Neural cell (in vitro differentiated cells): ENCODE measurements at regions not wholly inside any gene's neighbourhood (a gene's known extent, or its start where the extent isn't known, plus 50 kb on each side); places are given as distances from the start of the nearest gene placed in this dataset.

Experiments used
- H2AFZ ChIP-seq: fragments of 200-600, 300-800 bp; sonication (generic), shearing (Covaris generic); 2 replicates; pipeline ENCODE4 v1.6.0; 2014; ENCODE audit warnings: low read depth, mild to moderate bottlenecking, antibody characterized with exemption, low read length, moderate library complexity
- H3F3A ChIP-seq: fragments of 200-600 bp; shearing (Covaris generic); 2 replicates; pipeline ENCODE4 v1.6.1; 2016; ENCODE audit warnings: mild to moderate bottlenecking, moderate library complexity, mixed read lengths, antibody characterized with exemption, low read length; ENCODE audit not compliant: insufficient read depth, poor library complexity, severe bottlenecking
- H3K27ac ChIP-seq: fragments of 200-600, 300-800 bp; sonication (generic), shearing (Covaris generic); 2 replicates; pipeline ENCODE4 v1.5.1; 2014; ENCODE audit warnings: mild to moderate bottlenecking, low read length, moderate library complexity
- H3K27me3 ChIP-seq: fragments of 300-800, 200-600 bp; sonication (generic), shearing (Covaris generic); 2 replicates; pipeline ENCODE4 v1.6.0; 2014; ENCODE audit warnings: mild to moderate bottlenecking, low read depth, low read length, moderate library complexity; ENCODE audit not compliant: insufficient read depth
- H3K36me3 ChIP-seq: fragments of 300-800, 200-600 bp; sonication (generic), shearing (Covaris generic); 2 replicates; pipeline ENCODE4 v1.5.1; 2014; ENCODE audit warnings: mild to moderate bottlenecking, antibody characterized with exemption, low read length, moderate library complexity; ENCODE audit not compliant: insufficient read depth
- H3K4me2 ChIP-seq: fragments of 300-800, 200-600 bp; sonication (generic), shearing (Covaris generic); 2 replicates; pipeline ENCODE4 v1.6.0; 2014; ENCODE audit warnings: mild to moderate bottlenecking, low read length
- H3K4me3 ChIP-seq: fragments of 300-800, 200-600 bp; sonication (generic), shearing (Covaris generic); 2 replicates; pipeline ENCODE4 v1.5.1; 2014; ENCODE audit warnings: mild to moderate bottlenecking, low read length, moderate library complexity
- H3K79me2 ChIP-seq: fragments of 200-600 bp; shearing (Covaris generic); replicated peaks from 2 replicates; pipeline ENCODE4 v1.6.0; 2014; ENCODE audit warnings: mild to moderate bottlenecking, low read length, moderate library complexity; ENCODE audit not compliant: insufficient read depth
- H3K9ac ChIP-seq: fragments of 300-800, 200-600 bp; sonication (generic), shearing (Covaris generic); 2 replicates; pipeline ENCODE4 v1.6.1; 2016; ENCODE audit warnings: mild to moderate bottlenecking, low read length, mixed read lengths
- H3K9me2 ChIP-seq: fragments of 200-600 bp; shearing (Covaris generic); 2 replicates; pipeline ENCODE4 v1.6.1; 2016; ENCODE audit warnings: mild to moderate bottlenecking, low read length, mixed read lengths; ENCODE audit not compliant: insufficient read depth
- H3K9me3 ChIP-seq: fragments of 200-600, 300-800 bp; sonication (generic), shearing (Covaris generic); 2 replicates; pipeline ENCODE4 v1.6.1; 2016; ENCODE audit warnings: mild to moderate bottlenecking, mixed run types, low read length, moderate library complexity, mixed read lengths
- H4K20me1 ChIP-seq: fragments of 200-600 bp; shearing (Covaris generic); 2 replicates; pipeline ENCODE4 v1.6.1; 2016; ENCODE audit warnings: mild to moderate bottlenecking, mixed run types; ENCODE audit not compliant: insufficient read depth
- CTCF ChIP-seq: fragments of 450-650 bp; IDR thresholded peaks from 2 replicates; pipeline ENCODE4 v1.5.1; 2014; ENCODE audit warnings: antibody characterized with exemption, mild to moderate bottlenecking, moderate library complexity; ENCODE audit not compliant: poor library complexity, severe bottlenecking
- EP300 ChIP-seq: fragments of 450-650 bp; conservative IDR thresholded peaks from 2 replicates; pipeline ENCODE4 v1.6.1; 2014; ENCODE audit warnings: antibody characterized with exemption, mild to moderate bottlenecking, moderate library complexity; ENCODE audit not compliant: poor library complexity, severe bottlenecking
- EZH2 ChIP-seq: fragments of 200-600, 300-800 bp; shearing (Covaris generic), sonication (generic); IDR thresholded peaks from 2 replicates; pipeline ENCODE4 v1.6.1; 2014; ENCODE audit warnings: antibody characterized with exemption, low read length, borderline replicate concordance, mild to moderate bottlenecking; ENCODE audit not compliant: insufficient read depth, poor library complexity, severe bottlenecking
- MXI1 ChIP-seq: fragments of 450-650 bp; conservative IDR thresholded peaks from 2 replicates; pipeline ENCODE4 v1.6.1; 2014; ENCODE audit warnings: antibody characterized with exemption, mild to moderate bottlenecking; ENCODE audit not compliant: poor library complexity, severe bottlenecking
- POLR2AphosphoS5 ChIP-seq: IDR thresholded peaks from 2 replicates; pipeline ENCODE4 v1.6.1; 2012
- RAD21 ChIP-seq: fragments of 450-650 bp; conservative IDR thresholded peaks from 2 replicates; pipeline ENCODE4 v1.6.1; 2014; ENCODE audit warnings: antibody characterized with exemption, mild to moderate bottlenecking, moderate library complexity
- REST ChIP-seq: IDR thresholded peaks from 2 replicates; pipeline ENCODE4 v1.6.1; 2012; ENCODE audit warnings: borderline replicate concordance
- SMC3 ChIP-seq: fragments of 450-650 bp; conservative IDR thresholded peaks from 2 replicates; pipeline ENCODE4 v1.6.1; 2014; ENCODE audit warnings: antibody characterized with exemption, mild to moderate bottlenecking, moderate library complexity; ENCODE audit not compliant: poor library complexity
- TAF1 ChIP-seq: IDR thresholded peaks from 2 replicates; pipeline ENCODE4 v1.6.1; 2012; ENCODE audit warnings: low read depth

GRCh38 chr10:106226828-106227227 is 937.7 kb downstream of the SORCS1 start:
- Histone ChIP-seq H3K4me2 (no peak overlapping the region), H3K4me3 (no peak overlapping the region), H3K27me3 (no peaks in the 10 kb centered on the region), H3K79me2 (no peaks in the 10 kb centered on the region), H2AFZ (no peak overlapping the region), H3K27ac (no peak overlapping the region), H3K9me2 (no peaks in the 10 kb centered on the region), H3K9me3 (no peaks in the 10 kb centered on the region), H4K20me1 (no peaks in the 10 kb centered on the region), H3F3A (no peaks in the 10 kb centered on the region), H3K36me3 (no peaks in the 10 kb centered on the region), H3K9ac (no peak overlapping the region)
- TF ChIP-seq RAD21 (no peak), EZH2 (no peak), CTCF (no peak), MXI1 (no peak), EP300 (no peak), REST (no peak), POLR2AphosphoS5 (no peak), SMC3 (no peak), TAF1 (no peak)

- no peaks in the 10 kb centered on the region for H3K79me2 ChIP-seq
- no peak overlapping the region for H3K9ac ChIP-seq
- H3F3A ChIP-seq: no peaks in the 10 kb centered on the region
- no peak for TF ChIP-seq TAF1
- no peak overlapping the region for H3K4me2 ChIP-seq
- H3K27me3 ChIP-seq: no peaks in the 10 kb centered on the region
- no peaks in the 10 kb centered on the region for H3K9me2 ChIP-seq
- H3K9me3 ChIP-seq: no peaks in the 10 kb centered on the region
- no peaks in the 10 kb centered on the region for H4K20me1 ChIP-seq
- H3K36me3 ChIP-seq: no peaks in the 10 kb centered on the region
- H3K27ac ChIP-seq: no peak overlapping the region
- H2AFZ ChIP-seq: no peak overlapping the region
- no peak overlapping the region for H3K4me3 ChIP-seq
Measured at GRCh38 chr10:106226142-106226541, 938.4 kb downstream of the SORCS1 start.

GRCh38 chr10:106224676-106225075 is 939.8 kb downstream of the SORCS1 start:
- H3K79me2 ChIP-seq: no peaks in the 10 kb centered on the region
- H3K27me3 ChIP-seq: no peaks in the 10 kb centered on the region
- no peak overlapping the region for H3K4me2 ChIP-seq
- H3K9me2 ChIP-seq: no peaks in the 10 kb centered on the region
- no peaks in the 10 kb centered on the region for H4K20me1 ChIP-seq
- H3F3A ChIP-seq: no peaks in the 10 kb centered on the region
- H3K9ac ChIP-seq: no peak overlapping the region
- H3K27ac ChIP-seq: no peak overlapping the region
- TF ChIP-seq POLR2AphosphoS5 (no peak), CTCF (no peak), EP300 (no peak), EZH2 (no peak), REST (no peak), RAD21 (no peak), SMC3 (no peak), MXI1 (no peak), TAF1 (no peak)
- H3K9me3 ChIP-seq: no peaks in the 10 kb centered on the region
- no peak overlapping the region for H2AFZ ChIP-seq
- no peak overlapping the region for H3K4me3 ChIP-seq
- H3K36me3 ChIP-seq: no peaks in the 10 kb centered on the region
